AG04450 (cell line): ENCODE measurements at regions not wholly inside any gene's neighbourhood (a gene's known extent, or its start where the extent isn't known, plus 50 kb on each side); places are given as distances from the start of the nearest gene placed in this dataset.

Experiments
- CTCF ChIA-PET: fragments of 300-600, 350-600 bp; formaldehyde crosslinking; extraction: SDS; loops from one replicate; lab custom pipeline; 2022; ENCODE audit warnings: antibody characterized with exemption, inconsistent platforms; lab: Charles Lee
- POLR2A ChIA-PET: fragments of 350-600 bp; formaldehyde crosslinking; extraction: SDS; loops from one replicate; lab custom pipeline; 2021; ENCODE audit warnings: antibody characterized with exemption, inconsistent platforms; lab: Yijun Ruan, JAX
- DNase-seq: peaks from one replicate; pipeline ENCODE4 v3.0.0-alpha.2; 2011; ENCODE audit warnings: low read depth, low spot score
- H3K27ac ChIP-seq: one replicate; pipeline ENCODE4 v1.5.1; 2012; ENCODE audit warnings: low read depth, low read length, control low read depth
- H3K27me3 ChIP-seq: one replicate; pipeline ENCODE4 v1.6.0; 2012; ENCODE audit warnings: low read length; ENCODE audit not compliant: control insufficient read depth, insufficient read depth
- H3K4me3 ChIP-seq: 2 replicates; pipeline ENCODE4 v1.5.1; 2011; ENCODE audit warnings: mild to moderate bottlenecking, low read depth, low read length, control low read depth
- H3K9me3 ChIP-seq: 2 replicates; pipeline ENCODE4 v1.5.1; 2012; ENCODE audit warnings: low read length; ENCODE audit not compliant: control insufficient read depth, insufficient read depth
- CTCF ChIP-seq: IDR thresholded peaks from 2 replicates; pipeline ENCODE4 v1.5.1; 2011; ENCODE audit warnings: low read depth, low read length, control low read depth, inconsistent platforms

GRCh38 chr2:3071685-3072263 lies 305.8 kb downstream of the EIPR1 start:
- DNase-seq: no peak
- CTCF ChIA-PET: no interaction called here
- Histone ChIP-seq H3K4me3 (no peak overlapping the region), H3K9me3 (peaks cover 40% of the 10 kb centered on the region), H3K27ac (no peak overlapping the region), H3K27me3 (no peaks in the 10 kb centered on the region)
- POLR2A ChIA-PET: no interaction called here
- no peak for TF ChIP-seq CTCF

- peaks cover 50% of the 10 kb centered on the region for H3K9me3 ChIP-seq
- POLR2A ChIA-PET: no interaction called here
- H3K27me3 ChIP-seq: no peaks in the 10 kb centered on the region
- H3K4me3 ChIP-seq: no peak overlapping the region
- no peak for DNase-seq
- CTCF ChIA-PET: no interaction called here
- TF ChIP-seq CTCF: no peak
- no peak overlapping the region for H3K27ac ChIP-seq
Observed at GRCh38 chr2:3066831-3067230, 310.8 kb downstream of the EIPR1 start.

GRCh38 chr2:3065928-3066327 lies 311.7 kb downstream of the EIPR1 start:
- ChIA-PET CTCF (no interaction called here), POLR2A (no interaction called here)
- Histone ChIP-seq H3K27ac (no peak overlapping the region), H3K9me3 (peaks cover 47% of the 10 kb centered on the region), H3K4me3 (no peak overlapping the region), H3K27me3 (no peaks in the 10 kb centered on the region)
- TF ChIP-seq CTCF: no peak
- no peak for DNase-seq

GRCh38 chr2:3062476-3063260 lies 314.9 kb downstream of the EIPR1 start:
- ChIA-PET POLR2A (no interaction called here), CTCF (no interaction called here)
- Histone ChIP-seq H3K27ac (no peak overlapping the region), H3K27me3 (no peaks in the 10 kb centered on the region), H3K4me3 (no peak overlapping the region), H3K9me3 (peaks cover 54% of the 10 kb centered on the region)
- DNase-seq: no peak
- TF ChIP-seq CTCF: no peak

- Histone ChIP-seq H3K4me3 (no peak overlapping the region), H3K27ac (no peak overlapping the region), H3K9me3 (peaks cover 57% of the 10 kb centered on the region), H3K27me3 (no peaks in the 10 kb centered on the region)
- ChIA-PET CTCF (interaction anchor here (0.6 kb wide), 1 partner anchor 1565 kb away, joined by 5 read pairs; no protein-coding TSS in a partner anchor), POLR2A (no interaction called here)
- TF ChIP-seq CTCF: no peak
- no peak for DNase-seq
Observed at GRCh38 chr2:3060049-3060448, 317.6 kb downstream of the EIPR1 start.
